PC-3 (cell line): ENCODE measurements at regions not wholly inside any gene's neighbourhood (a gene's known extent, or its start where the extent isn't known, plus 50 kb on each side); places are given as distances from the start of the nearest gene placed in this dataset.

Experiments
- ATAC-seq: fragments of 200-7000 bp; cut with Tn5 transposase; 2 replicates; pipeline ENCODE4 v1.9.1; 2020; ENCODE audit warnings: mild to moderate bottlenecking, moderate library complexity
- BruUV-seq: library from RNA; stranded (reverse); fragments of 400-500 nt; replicated peaks from 2 replicates; lab custom pipeline; 2021; lab: Mats Ljungman, UMichigan
- CTCF ChIA-PET: fragments of 300-600 bp; sonication (Branson Sonifier 250); formaldehyde crosslinking; loops from one replicate; lab custom pipeline; 2022; ENCODE audit warnings: antibody characterized with exemption; lab: Charles Lee
- POLR2A ChIA-PET: fragments of 300-600 bp; sonication (Branson Sonifier 250); formaldehyde crosslinking; loops from one replicate; lab custom pipeline; 2022; ENCODE audit warnings: antibody characterized with exemption; ENCODE audit not compliant: unreplicated experiment; lab: Charles Lee
- DNase-seq: peaks from one replicate; pipeline ENCODE4 v3.0.0-alpha.2; 2015
- H2AFZ ChIP-seq: fragments of 300-600 bp; sonication (generic); 2 replicates; pipeline ENCODE4 v1.6.0; 2016; ENCODE audit warnings: antibody characterized with exemption, low read length
- H3F3A ChIP-seq: fragments of 300-600 bp; sonication (generic); one replicate; pipeline ENCODE4 v1.6.0; 2017; ENCODE audit warnings: antibody characterized with exemption, low read length, control low read depth, mild to moderate bottlenecking; ENCODE audit not compliant: unreplicated experiment
- H3K27ac ChIP-seq: fragments of 300-600 bp; sonication (generic); 2 replicates; pipeline ENCODE4 v1.5.1; 2016; ENCODE audit warnings: mild to moderate bottlenecking, low read length
- H3K27me3 ChIP-seq: fragments of 300-600 bp; sonication (generic); 2 replicates; pipeline ENCODE4 v1.6.1; 2016; ENCODE audit warnings: low read length, mixed read lengths
- H3K36me3 ChIP-seq: fragments of 300-600 bp; sonication (generic); 2 replicates; pipeline ENCODE4 v1.6.1; 2016; ENCODE audit warnings: low read depth, mixed run types, low read length, mixed read lengths
- H3K4me1 ChIP-seq: fragments of 300-600 bp; sonication (generic); 2 replicates; pipeline ENCODE4 v1.5.1; 2016; ENCODE audit warnings: low read length; ENCODE audit not compliant: insufficient read depth
- H3K4me2 ChIP-seq: fragments of 300-600 bp; sonication (generic); 2 replicates; pipeline ENCODE4 v1.6.0; 2016; ENCODE audit warnings: low read length
- H3K4me3 ChIP-seq: fragments of 300-600 bp; sonication (generic); 2 replicates; pipeline ENCODE4 v1.5.1; 2016; ENCODE audit warnings: mild to moderate bottlenecking, low read length, mixed read lengths
- H3K79me2 ChIP-seq: fragments of 300-600 bp; sonication (generic); 2 replicates; pipeline ENCODE4 v1.6.1; 2017; ENCODE audit warnings: low read length, mixed read lengths
- H3K9ac ChIP-seq: fragments of 300-600 bp; sonication (generic); 2 replicates; pipeline ENCODE4 v1.6.0; 2016; ENCODE audit warnings: mild to moderate bottlenecking, low read length
- H3K9me2 ChIP-seq: fragments of 300-600 bp; sonication (generic); replicated peaks from 2 replicates; pipeline ENCODE4 v1.6.1; 2016; ENCODE audit warnings: mixed run types, low read length, mixed read lengths
- H3K9me3 ChIP-seq: fragments of 300-600 bp; sonication (generic); 2 replicates; pipeline ENCODE4 v1.6.1; 2016; ENCODE audit warnings: low read length, mixed read lengths
- H4K20me1 ChIP-seq: fragments of 300-600 bp; sonication (generic); 2 replicates; pipeline ENCODE4 v1.6.1; 2016; ENCODE audit warnings: low read length, mixed read lengths
- EZH2 ChIP-seq: fragments of 300-600 bp; sonication (generic); IDR thresholded peaks from one replicate; pipeline ENCODE4 v1.6.1; 2017; ENCODE audit warnings: antibody characterized with exemption, mild to moderate bottlenecking, low read length; ENCODE audit not compliant: unreplicated experiment
- EZH2phosphoT487 ChIP-seq: fragments of 300-600 bp; sonication (generic); IDR thresholded peaks from 2 replicates; pipeline ENCODE4 v1.6.1; 2018; ENCODE audit warnings: mild to moderate bottlenecking, antibody characterized with exemption, low read length, borderline replicate concordance
- intact Hi-C: fragments of 100-400 bp; cut with micrococcal nuclease; formaldehyde crosslinking; loops from 2 replicates; pipeline ENCODE4 v1.9.0; 2023
- TF ChIP-seq, protein P1 (sequence below): fragments of 300-600 bp; sonication (generic); conservative IDR thresholded peaks from 2 replicates; pipeline ENCODE4 v1.5.1; 2017; ENCODE audit warnings: antibody characterized with exemption, low read depth, mild to moderate bottlenecking, low read length

- DNase-seq (no peak), ATAC-seq (no peak)
- H3K4me3 ChIP-seq = no peak overlapping the region
- H3K27ac ChIP-seq = no peak overlapping the region
- H4K20me1 ChIP-seq = no peaks in the 10 kb centered on the region
- no peaks in the 10 kb centered on the region for H3K9me2 ChIP-seq
- no peaks in the 10 kb centered on the region for H3K79me2 ChIP-seq
- TF ChIP-seq, protein P1, sequence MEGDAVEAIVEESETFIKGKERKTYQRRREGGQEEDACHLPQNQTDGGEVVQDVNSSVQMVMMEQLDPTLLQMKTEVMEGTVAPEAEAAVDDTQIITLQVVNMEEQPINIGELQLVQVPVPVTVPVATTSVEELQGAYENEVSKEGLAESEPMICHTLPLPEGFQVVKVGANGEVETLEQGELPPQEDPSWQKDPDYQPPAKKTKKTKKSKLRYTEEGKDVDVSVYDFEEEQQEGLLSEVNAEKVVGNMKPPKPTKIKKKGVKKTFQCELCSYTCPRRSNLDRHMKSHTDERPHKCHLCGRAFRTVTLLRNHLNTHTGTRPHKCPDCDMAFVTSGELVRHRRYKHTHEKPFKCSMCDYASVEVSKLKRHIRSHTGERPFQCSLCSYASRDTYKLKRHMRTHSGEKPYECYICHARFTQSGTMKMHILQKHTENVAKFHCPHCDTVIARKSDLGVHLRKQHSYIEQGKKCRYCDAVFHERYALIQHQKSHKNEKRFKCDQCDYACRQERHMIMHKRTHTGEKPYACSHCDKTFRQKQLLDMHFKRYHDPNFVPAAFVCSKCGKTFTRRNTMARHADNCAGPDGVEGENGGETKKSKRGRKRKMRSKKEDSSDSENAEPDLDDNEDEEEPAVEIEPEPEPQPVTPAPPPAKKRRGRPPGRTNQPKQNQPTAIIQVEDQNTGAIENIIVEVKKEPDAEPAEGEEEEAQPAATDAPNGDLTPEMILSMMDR = no peak
- TF ChIP-seq EZH2 (no peak), EZH2phosphoT487 (no peak)
- intact Hi-C loops = no loop called here
- no peaks in the 10 kb centered on the region for H3K4me1 ChIP-seq
- no peak overlapping the region for H2AFZ ChIP-seq
- ChIA-PET CTCF (no interaction called here), POLR2A (no interaction called here)
- no peak overlapping the region for H3K4me2 ChIP-seq
- H3K36me3 ChIP-seq = no peaks in the 10 kb centered on the region
- H3K9ac ChIP-seq = no peak overlapping the region
- no peaks in the 10 kb centered on the region for H3K27me3 ChIP-seq
- no TSS peak for BruUV-seq
- no peaks in the 10 kb centered on the region for H3K9me3 ChIP-seq
- H3F3A ChIP-seq = no peaks in the 10 kb centered on the region
Observed at GRCh38 chr9:7284517-7284916, 515.1 kb downstream of the DMAC1 start.

GRCh38 chr9:7284117-7284516, 515.5 kb downstream of the DMAC1 start:
- H2AFZ ChIP-seq = no peak overlapping the region
- no peaks in the 10 kb centered on the region for H3K36me3 ChIP-seq
- intact Hi-C loops = no loop called here
- TF ChIP-seq, protein P1 = no peak
- TF ChIP-seq EZH2 (no peak), EZH2phosphoT487 (no peak)
- H3K9me2 ChIP-seq = no peaks in the 10 kb centered on the region
- no peak overlapping the region for H3K4me3 ChIP-seq
- no peak for ATAC-seq
- H3K4me2 ChIP-seq = no peak overlapping the region
- H3K9ac ChIP-seq = no peak overlapping the region
- no peaks in the 10 kb centered on the region for H3K4me1 ChIP-seq
- H4K20me1 ChIP-seq = no peaks in the 10 kb centered on the region
- H3F3A ChIP-seq = no peaks in the 10 kb centered on the region
- H3K9me3 ChIP-seq = no peaks in the 10 kb centered on the region
- CTCF ChIA-PET = no interaction called here
- H3K79me2 ChIP-seq = no peaks in the 10 kb centered on the region
- no TSS peak for BruUV-seq
- no peak for DNase-seq
- H3K27me3 ChIP-seq = no peaks in the 10 kb centered on the region
- no peak overlapping the region for H3K27ac ChIP-seq
- POLR2A ChIA-PET = no interaction called here

DNA sequence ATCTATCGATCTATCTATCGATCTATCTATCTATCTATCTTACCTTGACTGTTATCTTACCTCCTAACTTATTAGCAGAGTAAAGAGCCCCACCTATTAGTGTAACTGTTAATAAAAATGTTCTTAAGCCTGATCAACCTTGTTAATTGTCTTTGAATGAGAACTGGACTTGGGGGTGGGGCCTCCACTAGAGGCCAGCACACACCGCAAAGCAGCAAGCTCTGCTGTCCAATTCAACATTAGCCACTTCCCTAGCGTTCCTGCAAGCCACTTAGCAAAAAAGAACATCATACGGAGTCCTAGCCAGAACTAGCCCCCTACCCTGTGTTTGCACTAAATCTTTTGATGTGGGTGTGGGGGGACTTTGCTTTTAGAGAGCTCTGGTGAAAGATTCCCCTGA, 515.8 kb downstream of the KDM4C start:
- Histone ChIP-seq H4K20me1 (no peaks in the 10 kb centered on the region), H3K4me2 (no peak overlapping the region), H3K27ac (no peak overlapping the region), H3K9me3 (no peaks in the 10 kb centered on the region), H2AFZ (no peak overlapping the region), H3K9me2 (no peaks in the 10 kb centered on the region), H3K36me3 (no peaks in the 10 kb centered on the region), H3K79me2 (no peaks in the 10 kb centered on the region), H3K27me3 (no peaks in the 10 kb centered on the region), H3K4me3 (no peak overlapping the region), H3F3A (no peaks in the 10 kb centered on the region), H3K9ac (no peak overlapping the region), H3K4me1 (no peaks in the 10 kb centered on the region)
- no peak for TF ChIP-seq EZH2phosphoT487
- TF ChIP-seq, protein P1 = peak; percentile 40; the same call in 1 of the 2 replicates
- no peak for TF ChIP-seq EZH2
- intact Hi-C loops = no loop called here
- BruUV-seq = no TSS peak
- DNase-seq = peak; percentile 15
- CTCF ChIA-PET = no interaction called here
- POLR2A ChIA-PET = no interaction called here
- ATAC-seq = peak; percentile 49
